Uterus (tissue), 2 donors: ENCODE measurements at regions not wholly inside any gene's neighbourhood (a gene's known extent, or its start where the extent isn't known, plus 50 kb on each side); places are given as distances from the start of the nearest gene placed in this dataset.

ENCODE experiments used
- POLR2A ChIP-seq, 2 donors: fragments of 450-650 bp; IDR thresholded peaks; one replicate each; pipeline ENCODE4 v1.6.1; 2016; ENCODE audit warnings: antibody characterized with exemption in 2 of 2, mild to moderate bottlenecking in 1 of 2, moderate library complexity in 1 of 2
- TF ChIP-seq, protein P1 (sequence below), 4 experiments: fragments of 200-600 bp in 2 of 4; fragments of 450-650 bp in 2 of 4; sonication (generic) in 2 of 4; IDR thresholded peaks; one replicate each; pipeline ENCODE4 v1.5.1; 2016 to 2019; ENCODE audit warnings: antibody characterized with exemption in 4 of 4, mild to moderate bottlenecking in 2 of 4, moderate library complexity in 1 of 4

DNA sequence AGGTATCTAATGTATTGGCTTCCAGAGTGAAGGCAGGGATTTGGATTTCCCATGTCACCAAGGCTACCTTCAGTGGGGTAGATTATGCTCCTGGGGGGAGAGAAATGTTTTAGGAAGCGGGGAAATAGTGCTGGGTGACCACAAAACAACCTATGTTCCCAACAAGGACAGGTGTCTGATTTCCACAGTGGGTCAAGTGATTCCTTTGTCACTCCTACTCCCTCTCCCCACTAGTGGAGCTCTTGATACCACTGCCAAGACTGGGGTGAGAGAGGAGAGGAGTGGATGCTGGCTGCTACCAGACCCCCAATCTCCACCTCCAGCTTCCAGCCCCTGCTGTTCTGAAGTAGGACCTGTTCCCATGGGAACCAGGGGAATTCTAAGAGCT, 104.3 kb upstream of the FAM78B start:
- TF ChIP-seq, protein P1, sequence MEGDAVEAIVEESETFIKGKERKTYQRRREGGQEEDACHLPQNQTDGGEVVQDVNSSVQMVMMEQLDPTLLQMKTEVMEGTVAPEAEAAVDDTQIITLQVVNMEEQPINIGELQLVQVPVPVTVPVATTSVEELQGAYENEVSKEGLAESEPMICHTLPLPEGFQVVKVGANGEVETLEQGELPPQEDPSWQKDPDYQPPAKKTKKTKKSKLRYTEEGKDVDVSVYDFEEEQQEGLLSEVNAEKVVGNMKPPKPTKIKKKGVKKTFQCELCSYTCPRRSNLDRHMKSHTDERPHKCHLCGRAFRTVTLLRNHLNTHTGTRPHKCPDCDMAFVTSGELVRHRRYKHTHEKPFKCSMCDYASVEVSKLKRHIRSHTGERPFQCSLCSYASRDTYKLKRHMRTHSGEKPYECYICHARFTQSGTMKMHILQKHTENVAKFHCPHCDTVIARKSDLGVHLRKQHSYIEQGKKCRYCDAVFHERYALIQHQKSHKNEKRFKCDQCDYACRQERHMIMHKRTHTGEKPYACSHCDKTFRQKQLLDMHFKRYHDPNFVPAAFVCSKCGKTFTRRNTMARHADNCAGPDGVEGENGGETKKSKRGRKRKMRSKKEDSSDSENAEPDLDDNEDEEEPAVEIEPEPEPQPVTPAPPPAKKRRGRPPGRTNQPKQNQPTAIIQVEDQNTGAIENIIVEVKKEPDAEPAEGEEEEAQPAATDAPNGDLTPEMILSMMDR (IDR thresholded peaks at IDR 0.05) = no peak
- no peak for TF ChIP-seq POLR2A (IDR thresholded peaks at IDR 0.05)
